GM19239 (cell line): ENCODE measurements at regions not wholly inside any gene's neighbourhood (a gene's known extent, or its start where the extent isn't known, plus 50 kb on each side); places are given as distances from the start of the nearest gene placed in this dataset.

Experiments used
- DNase-seq: peaks from one replicate; pipeline ENCODE4 v3.0.0; 2011; ENCODE audit warnings: low spot score; ENCODE audit not compliant: insufficient read length
- FAIRE-seq: peaks from 2 replicates; lab custom pipeline; 2011; peaks lifted over from hg19 to GRCh38; lab: Jason Lieb, UNC

- DNase-seq (no peak), FAIRE-seq (no peak)
These were observed 913.4 kb upstream of the RAG2 start for GRCh38 chr11:37511425-37511933.

GRCh38 chr11:37509506-37509905 is 911.5 kb upstream of the RAG2 start:
- DNase-seq (no peak), FAIRE-seq (no peak)

- FAIRE-seq, result no peak
- DNase-seq, result no peak
These were observed 908.5 kb upstream of the RAG2 start for GRCh38 chr11:37506531-37506930.

GRCh38 chr11:37505406-37505805 is 907.4 kb upstream of the RAG2 start:
- DNase-seq, result no peak
- FAIRE-seq, result no peak

GRCh38 chr11:37504921-37505320 is 906.9 kb upstream of the RAG2 start:
- FAIRE-seq, result no peak
- no peak for DNase-seq

- DNase-seq (peak; percentile 4), FAIRE-seq (peak; percentile 44)
These were observed 906.1 kb upstream of the RAG2 start for GRCh38 chr11:37504060-37504611.

- no peak for FAIRE-seq
These were observed 905.5 kb upstream of the RAG2 start for GRCh38 chr11:37503411-37504059.

GRCh38 chr11:37502202-37502601 is 904.2 kb upstream of the RAG2 start:
- no peak for FAIRE-seq
- no peak for DNase-seq

More at GRCh38 chr11:37503411-37504059, 905.5 kb upstream of the RAG2 start:
- DNase-seq, result no peak

- DNase-seq (no peak), FAIRE-seq (no peak)
These were observed 902.4 kb upstream of the RAG2 start for GRCh38 chr11:37500425-37500824.

- no peak for DNase-seq
- FAIRE-seq, result no peak
These were observed 899.3 kb upstream of the RAG2 start for GRCh38 chr11:37497326-37497725.

GRCh38 chr11:37496201-37496600 is 898.2 kb upstream of the RAG2 start:
- DNase-seq, result no peak
- FAIRE-seq, result no peak

- no peak for DNase-seq
- FAIRE-seq, result no peak
These were observed 886.3 kb upstream of the RAG2 start for GRCh38 chr11:37484298-37484697.

- DNase-seq (no peak), FAIRE-seq (no peak)
These were observed 885.7 kb upstream of the RAG2 start for GRCh38 chr11:37483761-37484160.

GRCh38 chr11:37474889-37475288 is 876.9 kb upstream of the RAG2 start:
- FAIRE-seq, result no peak

GRCh38 chr11:37468344-37468743 is 870.3 kb upstream of the RAG2 start:
- DNase-seq (no peak), FAIRE-seq (no peak)

More at GRCh38 chr11:37474889-37475288, 876.9 kb upstream of the RAG2 start:
- no peak for DNase-seq

GRCh38 chr11:37465221-37465620 is 867.2 kb upstream of the RAG2 start:
- FAIRE-seq (no peak), DNase-seq (no peak)

- FAIRE-seq (no peak), DNase-seq (no peak)
These were observed 861.4 kb upstream of the RAG2 start for GRCh38 chr11:37459456-37459855.

GRCh38 chr11:37456746-37457145 is 858.7 kb upstream of the RAG2 start:
- DNase-seq, result no peak
- FAIRE-seq, result no peak

GRCh38 chr11:37451903-37452302 is 853.9 kb upstream of the RAG2 start:
- FAIRE-seq, result no peak
- DNase-seq, result no peak

- no peak for FAIRE-seq
These were observed 852.6 kb upstream of the RAG2 start for GRCh38 chr11:37450613-37451012.

GRCh38 chr11:37449146-37449545 is 851.1 kb upstream of the RAG2 start:
- no peak for FAIRE-seq
- DNase-seq, result no peak

More at GRCh38 chr11:37450613-37451012, 852.6 kb upstream of the RAG2 start:
- no peak for DNase-seq

GRCh38 chr11:37442576-37442975 is 844.5 kb upstream of the RAG2 start:
- no peak for FAIRE-seq
- DNase-seq, result no peak
